HG03095 (cell line): ENCODE measurements at regions not wholly inside any gene's neighbourhood (a gene's known extent, or its start where the extent isn't known, plus 50 kb on each side); places are given as distances from the start of the nearest gene placed in this dataset.
"Not testable (repeated sequence)": the region's sequence is repeated elsewhere in the genome, so short reads cannot be mapped to it uniquely, and the experiment has no call there.

ENCODE experiments used
- ATAC-seq: cut with Tn5 transposase; IDR thresholded peaks from one replicate; pipeline ENCODE4 v1.9.1; 2021; ENCODE audit warnings: moderate library complexity; ENCODE audit not compliant: unreplicated experiment

- ATAC-seq = no peak
These were observed 82.8 kb upstream of the PARP8 start for GRCh38 chr5:50583621-50584020.

- not testable (repeated sequence) for ATAC-seq
These were observed 78.0 kb upstream of the PARP8 start for GRCh38 chr5:50588471-50588870.

GRCh38 chr5:50590444-50591189 lies 75.8 kb upstream of the PARP8 start:
- not testable (repeated sequence) for ATAC-seq

- not testable (repeated sequence) for ATAC-seq
These were observed 75.1 kb upstream of the PARP8 start for GRCh38 chr5:50591338-50591737.

- no peak for ATAC-seq
These were observed 72.8 kb upstream of the PARP8 start for GRCh38 chr5:50593681-50594080.

GRCh38 chr5:50595199-50595598 lies 71.2 kb upstream of the PARP8 start:
- no peak for ATAC-seq

GRCh38 chr5:50601576-50601975 lies 64.9 kb upstream of the PARP8 start:
- ATAC-seq = not testable (repeated sequence)

GRCh38 chr5:50606179-50606578 lies 60.3 kb upstream of the PARP8 start:
- ATAC-seq = no peak

GRCh38 chr5:50607456-50607855 lies 59.0 kb upstream of the PARP8 start:
- not testable (repeated sequence) for ATAC-seq

GRCh38 chr5:50607953-50608705 lies 58.3 kb upstream of the PARP8 start:
- not testable (repeated sequence) for ATAC-seq

- ATAC-seq = not testable (repeated sequence)
These were observed 53.4 kb upstream of the PARP8 start for GRCh38 chr5:50613057-50613456.
